ENCODE measurements at regions not wholly inside any gene's neighbourhood (a gene's known extent, or its start where the extent isn't known, plus 50 kb on each side); places are given as distances from the start of the nearest gene placed in this dataset.

- H3K4me1 ChIP-seq (ENCODE audit: insufficient read depth, low read length, poor library complexity, severe bottlenecking): peaks cover 3% of the 10 kb centered on the region
- no peak overlapping the region for H3K27ac ChIP-seq (ENCODE audit: low read depth, low read length, poor library complexity, severe bottlenecking)
- ChIA-PET POLR2A (ENCODE audit: low non-redundant PET) (no interaction called here), CTCF (interaction anchor here (0.6 kb wide), 1 partner anchor 29 kb away, joined by 27 read pairs; no protein-coding TSS in a partner anchor)
- DNase-seq (ENCODE audit: low spot score): peak; percentile 49
- H3K36me3 ChIP-seq (ENCODE audit: insufficient read depth, low read length, poor library complexity, severe bottlenecking): no peaks in the 10 kb centered on the region
- no TSS peak for BruUV-seq (replicated peaks)
- H3K4me3 ChIP-seq (ENCODE audit: low read depth, low read length, poor library complexity, severe bottlenecking): peak overlapping the region; percentile 38
- peaks cover 3% of the 10 kb centered on the region for H3K27me3 ChIP-seq (replicated peaks; ENCODE audit: insufficient read depth, low read depth, low read length, poor library complexity)
- TF ChIP-seq CTCF (conservative IDR thresholded peaks at IDR 0.05; ENCODE audit: low read depth, low read length) (no peak), EZH2 (IDR thresholded peaks at IDR 0.05; ENCODE audit: borderline replicate concordance, low read depth, low read length, poor library complexity, severe bottlenecking) (no peak)
- intact Hi-C loops (cut with micrococcal nuclease; ENCODE audit: unreplicated experiment): no loop called here
- H3K9me3 ChIP-seq (ENCODE audit: low read depth, low read length, poor library complexity, severe bottlenecking): no peaks in the 10 kb centered on the region
Measured at GRCh38 chr6:28776269-28777146, 147.3 kb downstream of the TRIM27 start.

- Histone ChIP-seq H3K27me3 (replicated peaks; ENCODE audit: insufficient read depth, low read depth, low read length, poor library complexity) (peaks cover 3% of the 10 kb centered on the region), H3K36me3 (ENCODE audit: insufficient read depth, low read length, poor library complexity, severe bottlenecking) (no peaks in the 10 kb centered on the region), H3K4me1 (ENCODE audit: insufficient read depth, low read length, poor library complexity, severe bottlenecking) (peaks cover 8% of the 10 kb centered on the region), H3K9me3 (ENCODE audit: low read depth, low read length, poor library complexity, severe bottlenecking) (no peaks in the 10 kb centered on the region), H3K4me3 (ENCODE audit: low read depth, low read length, poor library complexity, severe bottlenecking) (no peak overlapping the region), H3K27ac (ENCODE audit: low read depth, low read length, poor library complexity, severe bottlenecking) (no peak overlapping the region)
- DNase-seq (ENCODE audit: low spot score): no peak
- intact Hi-C loops (cut with micrococcal nuclease; ENCODE audit: unreplicated experiment): no loop called here
- no peak for TF ChIP-seq EZH2 (IDR thresholded peaks at IDR 0.05; ENCODE audit: borderline replicate concordance, low read depth, low read length, poor library complexity, severe bottlenecking)
- no peak for TF ChIP-seq CTCF (conservative IDR thresholded peaks at IDR 0.05; ENCODE audit: low read depth, low read length)
- ChIA-PET CTCF (interaction anchor here (0.6 kb wide), 1 partner anchor 30 kb away, joined by 27 read pairs; no protein-coding TSS in a partner anchor), POLR2A (ENCODE audit: low non-redundant PET) (no interaction called here)
- no TSS peak for BruUV-seq (replicated peaks)
Measured at GRCh38 chr6:28777147-28777461, 146.7 kb downstream of the TRIM27 start.

- ChIA-PET POLR2A (ENCODE audit: low non-redundant PET) (no interaction called here), CTCF (no interaction called here)
Measured at GRCh38 chr6:28782113-28782673, 141.6 kb downstream of the TRIM27 start.

More at GRCh38 chr6:28782113-28782673, 141.6 kb downstream of the TRIM27 start:
- Histone ChIP-seq H3K27me3 (replicated peaks; ENCODE audit: insufficient read depth, low read depth, low read length, poor library complexity) (peaks cover 18% of the 10 kb centered on the region), H3K36me3 (ENCODE audit: insufficient read depth, low read length, poor library complexity, severe bottlenecking) (no peaks in the 10 kb centered on the region), H3K27ac (ENCODE audit: low read depth, low read length, poor library complexity, severe bottlenecking) (no peak overlapping the region), H3K4me1 (ENCODE audit: insufficient read depth, low read length, poor library complexity, severe bottlenecking) (peaks cover 8% of the 10 kb centered on the region), H3K9me3 (ENCODE audit: low read depth, low read length, poor library complexity, severe bottlenecking) (no peaks in the 10 kb centered on the region), H3K4me3 (ENCODE audit: low read depth, low read length, poor library complexity, severe bottlenecking) (no peak overlapping the region)
- intact Hi-C loops (cut with micrococcal nuclease; ENCODE audit: unreplicated experiment): no loop called here
- no peak for DNase-seq (ENCODE audit: low spot score)
- TF ChIP-seq CTCF (conservative IDR thresholded peaks at IDR 0.05; ENCODE audit: low read depth, low read length) (no peak), EZH2 (IDR thresholded peaks at IDR 0.05; ENCODE audit: borderline replicate concordance, low read depth, low read length, poor library complexity, severe bottlenecking) (no peak)
- BruUV-seq (replicated peaks): no TSS peak
